ENCODE measurements at regions not wholly inside any gene's neighbourhood (a gene's known extent, or its start where the extent isn't known, plus 50 kb on each side); places are given as distances from the start of the nearest gene placed in this dataset.

GRCh38 chr10:53406532-53406931 is 633.9 kb upstream of the MBL2 start:
- POLR2A ChIA-PET: interaction anchor here (0.6 kb wide), 1 partner anchor 54 kb away, joined by 3 read pairs; no protein-coding TSS in a partner anchor
- no peak for TF ChIP-seq CTCF (IDR thresholded peaks at IDR 0.05; ENCODE audit: unreplicated experiment)
- Mint-ChIP-seq H3K27me3 (ENCODE audit: insufficient read depth, unreplicated experiment) (no peaks in the 10 kb centered on the region), H3K27ac (ENCODE audit: low read depth, unreplicated experiment) (no peak overlapping the region), H3K36me3 (ENCODE audit: insufficient read depth, unreplicated experiment) (no peaks in the 10 kb centered on the region), H3K4me1 (ENCODE audit: insufficient read depth, unreplicated experiment) (peaks cover 4% of the 10 kb centered on the region), H3K4me3 (ENCODE audit: unreplicated experiment) (no peak overlapping the region), H3K9me3 (ENCODE audit: unreplicated experiment) (no peaks in the 10 kb centered on the region)
- CTCF ChIA-PET: no interaction called here
- DNase-seq (ENCODE audit: unreplicated experiment): no peak
- no TSS peak for BruUV-seq (replicated peaks)
- intact Hi-C loops (cut with micrococcal nuclease): no loop called here

- Mint-ChIP-seq H3K4me1 (ENCODE audit: insufficient read depth, unreplicated experiment) (peaks cover 4% of the 10 kb centered on the region), H3K36me3 (ENCODE audit: insufficient read depth, unreplicated experiment) (no peaks in the 10 kb centered on the region), H3K4me3 (ENCODE audit: unreplicated experiment) (no peak overlapping the region), H3K27me3 (ENCODE audit: insufficient read depth, unreplicated experiment) (no peaks in the 10 kb centered on the region), H3K27ac (ENCODE audit: low read depth, unreplicated experiment) (no peak overlapping the region), H3K9me3 (ENCODE audit: unreplicated experiment) (no peaks in the 10 kb centered on the region)
- CTCF ChIA-PET: interaction anchor here (0.8 kb wide), 1 partner anchor 196 kb away, joined by 3 read pairs; no protein-coding TSS in a partner anchor
- peak; percentile 69 for DNase-seq (ENCODE audit: unreplicated experiment)
- TF ChIP-seq CTCF (IDR thresholded peaks at IDR 0.05; ENCODE audit: unreplicated experiment): no peak
- intact Hi-C loops (cut with micrococcal nuclease): no loop called here
- BruUV-seq (replicated peaks): no TSS peak
- POLR2A ChIA-PET: interaction anchor here (0.7 kb wide), 1 partner anchor 37 kb away, joined by 3 read pairs; no protein-coding TSS in a partner anchor
Measured at GRCh38 chr10:53403688-53404087, 631.1 kb upstream of the MBL2 start.

GRCh38 chr10:53402594-53402993 is 630.0 kb upstream of the MBL2 start:
- DNase-seq (ENCODE audit: unreplicated experiment): no peak
- TF ChIP-seq CTCF (IDR thresholded peaks at IDR 0.05; ENCODE audit: unreplicated experiment): no peak
- ChIA-PET POLR2A (interaction anchor here (0.6 kb wide), 1 partner anchor 20 kb away, joined by 3 read pairs; no protein-coding TSS in a partner anchor), CTCF (no interaction called here)
- no peaks in the 10 kb centered on the region for H3K9me3 Mint-ChIP-seq (ENCODE audit: unreplicated experiment)
- BruUV-seq (replicated peaks): no TSS peak
- intact Hi-C loops (cut with micrococcal nuclease): no loop called here
- no peak overlapping the region for H3K4me3 Mint-ChIP-seq (ENCODE audit: unreplicated experiment)
- H3K36me3 Mint-ChIP-seq (ENCODE audit: insufficient read depth, unreplicated experiment): no peaks in the 10 kb centered on the region
- H3K27ac Mint-ChIP-seq (ENCODE audit: low read depth, unreplicated experiment): no peak overlapping the region
- no peaks in the 10 kb centered on the region for H3K27me3 Mint-ChIP-seq (ENCODE audit: insufficient read depth, unreplicated experiment)
- peaks cover 4% of the 10 kb centered on the region for H3K4me1 Mint-ChIP-seq (ENCODE audit: insufficient read depth, unreplicated experiment)

GRCh38 chr10:53401536-53401935 is 629.0 kb upstream of the MBL2 start:
- no peak for TF ChIP-seq CTCF (IDR thresholded peaks at IDR 0.05; ENCODE audit: unreplicated experiment)
- Mint-ChIP-seq H3K9me3 (ENCODE audit: unreplicated experiment) (no peaks in the 10 kb centered on the region), H3K27me3 (ENCODE audit: insufficient read depth, unreplicated experiment) (no peaks in the 10 kb centered on the region), H3K36me3 (ENCODE audit: insufficient read depth, unreplicated experiment) (peaks cover 4% of the 10 kb centered on the region), H3K27ac (ENCODE audit: low read depth, unreplicated experiment) (no peak overlapping the region), H3K4me3 (ENCODE audit: unreplicated experiment) (no peak overlapping the region), H3K4me1 (ENCODE audit: insufficient read depth, unreplicated experiment) (peaks cover 4% of the 10 kb centered on the region)
- BruUV-seq (replicated peaks): no TSS peak
- DNase-seq (ENCODE audit: unreplicated experiment): no peak
- POLR2A ChIA-PET: no interaction called here
- CTCF ChIA-PET: no interaction called here
- intact Hi-C loops (cut with micrococcal nuclease): no loop called here
